ENCODE measurements at regions not wholly inside any gene's neighbourhood (a gene's known extent, or its start where the extent isn't known, plus 50 kb on each side); places are given as distances from the start of the nearest gene placed in this dataset.

DNA sequence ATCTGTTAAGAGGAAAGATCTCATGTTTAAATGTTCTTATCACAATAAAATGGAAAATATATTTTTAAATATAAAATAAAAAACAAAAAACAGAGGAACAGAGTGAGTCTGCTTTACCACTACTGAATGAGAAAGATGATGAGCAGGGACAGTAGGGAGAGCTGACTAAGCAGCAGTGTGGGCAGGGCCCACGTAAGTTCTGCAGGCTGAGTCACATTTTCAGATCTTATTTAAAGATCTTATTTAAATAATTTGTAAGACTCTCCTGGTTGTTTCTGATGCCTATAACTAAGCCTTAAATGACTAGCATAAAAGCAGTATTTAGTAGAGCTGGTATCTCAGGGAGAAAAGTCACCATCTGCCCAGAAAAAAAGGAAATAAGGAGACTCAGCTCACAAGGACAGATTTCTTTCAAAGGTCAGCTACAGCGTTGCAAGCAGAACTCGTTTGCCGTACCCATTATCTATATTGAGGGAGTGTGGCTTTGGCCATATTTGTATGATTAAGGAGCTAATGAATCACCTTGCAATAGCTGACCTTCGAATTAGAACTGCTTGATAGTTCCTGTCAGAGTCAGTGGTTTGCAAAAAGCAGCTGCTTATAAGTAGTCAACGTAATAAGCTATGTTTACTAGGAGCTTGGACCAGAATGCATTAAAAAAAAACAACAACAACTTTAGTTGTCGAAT, 322.1 kb upstream of the CHAC2 start:
- Mint-ChIP-seq H3K27me3 (ENCODE audit: low read depth) (no peaks in the 10 kb centered on the region), H3K4me3 (no peak overlapping the region), H3K4me1 (ENCODE audit: low read depth) (no peaks in the 10 kb centered on the region), H3K27ac (no peak overlapping the region), H3K9me3 (no peaks in the 10 kb centered on the region), H3K36me3 (ENCODE audit: insufficient read depth in 2 of 2) (no peaks in the 10 kb centered on the region)
- DNase-seq (no peak), ATAC-seq (replicated peaks in 1 of 2) (peak; percentile 46 to 83)

DNA sequence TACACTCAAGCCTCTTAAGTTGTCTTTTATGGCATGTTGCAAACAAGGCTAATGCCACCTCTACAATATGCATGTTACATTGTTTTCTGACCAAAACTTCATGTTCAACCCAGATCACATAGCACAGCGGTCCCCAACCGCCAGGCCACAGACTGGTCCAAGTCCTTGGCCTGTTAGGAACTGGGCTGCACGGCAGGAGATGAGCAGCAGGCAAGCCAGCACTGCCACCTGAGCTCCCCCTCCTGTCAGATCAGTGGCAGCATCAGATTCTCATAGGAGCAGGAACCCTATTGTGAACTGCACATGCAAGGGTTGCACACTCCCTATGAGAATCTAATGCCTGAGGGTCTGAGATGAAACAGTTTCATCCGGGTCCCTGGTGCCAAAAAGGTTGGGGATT, 324.8 kb upstream of the CHAC2 start:
- H3K9me3 Mint-ChIP-seq, result no peaks in the 10 kb centered on the region
- no peak overlapping the region for H3K4me3 Mint-ChIP-seq
- H3K4me1 Mint-ChIP-seq (ENCODE audit: low read depth), result no peaks in the 10 kb centered on the region
- DNase-seq, result no peak
- no peak for ATAC-seq (replicated peaks in 1 of 2)
- no peak overlapping the region for H3K27ac Mint-ChIP-seq
- no peaks in the 10 kb centered on the region for H3K27me3 Mint-ChIP-seq (ENCODE audit: low read depth)
- H3K36me3 Mint-ChIP-seq (ENCODE audit: insufficient read depth in 2 of 2), result no peaks in the 10 kb centered on the region

DNA sequence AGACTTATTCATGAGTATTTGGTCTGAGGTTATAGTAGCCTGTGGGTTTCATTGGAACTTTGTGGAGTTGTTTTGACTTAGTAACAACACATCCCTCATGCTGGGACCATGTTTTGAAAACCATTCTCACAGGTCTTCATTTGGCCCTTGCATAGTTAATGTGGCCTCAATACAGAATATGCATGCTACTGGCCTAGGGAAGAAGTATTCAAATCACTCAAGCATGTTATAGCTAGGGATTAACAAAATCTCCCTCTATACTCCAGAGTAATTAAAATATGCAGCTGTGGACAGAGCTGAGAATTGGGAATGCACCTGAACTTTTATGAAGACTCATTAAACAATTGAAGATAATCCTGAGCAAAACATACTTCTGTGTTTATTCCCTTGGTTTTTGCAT, 325.5 kb upstream of the CHAC2 start:
- Mint-ChIP-seq H3K27me3 (ENCODE audit: low read depth) (no peaks in the 10 kb centered on the region), H3K36me3 (ENCODE audit: insufficient read depth in 2 of 2) (no peaks in the 10 kb centered on the region), H3K27ac (no peak overlapping the region), H3K4me1 (ENCODE audit: low read depth) (no peaks in the 10 kb centered on the region), H3K9me3 (no peaks in the 10 kb centered on the region), H3K4me3 (no peak overlapping the region)
- ATAC-seq (replicated peaks in 1 of 2) (no peak), DNase-seq (no peak)

DNA sequence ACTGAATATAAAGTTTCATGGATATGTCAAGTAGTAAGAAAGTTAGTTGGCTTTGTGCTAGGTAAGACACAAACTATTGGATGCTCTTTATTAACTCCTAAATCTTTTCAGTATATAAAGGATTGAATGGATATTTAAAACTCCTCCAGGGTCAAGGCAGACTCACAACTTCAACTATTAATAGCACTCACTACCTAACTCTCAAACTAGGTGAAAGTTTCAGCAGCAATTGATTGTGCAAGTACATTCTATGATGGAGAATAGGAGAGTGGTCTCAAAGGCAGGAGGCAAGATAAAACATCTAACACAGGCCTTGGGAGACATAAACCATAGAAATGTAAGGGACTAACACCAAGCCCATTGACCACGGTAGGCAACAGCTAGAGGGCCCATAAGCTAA, 328.9 kb upstream of the CHAC2 start:
- H3K4me1 Mint-ChIP-seq (ENCODE audit: low read depth), result no peaks in the 10 kb centered on the region
- ATAC-seq (replicated peaks in 1 of 2) (no peak), DNase-seq (no peak)
- no peak overlapping the region for H3K27ac Mint-ChIP-seq
- no peak overlapping the region for H3K4me3 Mint-ChIP-seq
- H3K27me3 Mint-ChIP-seq (ENCODE audit: low read depth), result peaks cover 8% of the 10 kb centered on the region
- H3K9me3 Mint-ChIP-seq, result no peaks in the 10 kb centered on the region
- no peaks in the 10 kb centered on the region for H3K36me3 Mint-ChIP-seq (ENCODE audit: insufficient read depth in 2 of 2)

DNA sequence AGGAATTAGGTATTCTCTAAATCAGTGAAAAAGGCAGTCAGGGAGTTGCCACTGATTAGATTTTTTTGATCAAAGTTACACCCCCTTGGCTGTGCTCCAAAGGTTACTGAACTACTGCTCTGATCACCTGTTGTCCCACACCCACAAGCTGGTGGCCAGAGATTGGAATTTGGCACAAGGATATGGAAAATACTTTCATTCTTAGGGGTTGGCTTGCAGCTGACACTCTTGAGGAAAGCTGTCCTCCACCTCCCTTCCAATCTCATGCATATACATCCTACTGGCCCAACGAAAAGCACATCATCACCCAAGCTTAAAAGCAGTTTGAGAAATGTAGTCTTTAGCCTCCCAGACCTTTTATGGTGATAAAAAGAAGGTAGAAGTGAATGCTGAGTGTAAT, 329.5 kb upstream of the CHAC2 start:
- no peak overlapping the region for H3K4me3 Mint-ChIP-seq
- H3K27me3 Mint-ChIP-seq (ENCODE audit: low read depth), result peaks cover 8% of the 10 kb centered on the region
- no peaks in the 10 kb centered on the region for H3K36me3 Mint-ChIP-seq (ENCODE audit: insufficient read depth in 2 of 2)
- no peak for DNase-seq
- H3K9me3 Mint-ChIP-seq, result no peaks in the 10 kb centered on the region
- ATAC-seq (replicated peaks in 1 of 2), result no peak
- no peaks in the 10 kb centered on the region for H3K4me1 Mint-ChIP-seq (ENCODE audit: low read depth)
- no peak overlapping the region for H3K27ac Mint-ChIP-seq

DNA sequence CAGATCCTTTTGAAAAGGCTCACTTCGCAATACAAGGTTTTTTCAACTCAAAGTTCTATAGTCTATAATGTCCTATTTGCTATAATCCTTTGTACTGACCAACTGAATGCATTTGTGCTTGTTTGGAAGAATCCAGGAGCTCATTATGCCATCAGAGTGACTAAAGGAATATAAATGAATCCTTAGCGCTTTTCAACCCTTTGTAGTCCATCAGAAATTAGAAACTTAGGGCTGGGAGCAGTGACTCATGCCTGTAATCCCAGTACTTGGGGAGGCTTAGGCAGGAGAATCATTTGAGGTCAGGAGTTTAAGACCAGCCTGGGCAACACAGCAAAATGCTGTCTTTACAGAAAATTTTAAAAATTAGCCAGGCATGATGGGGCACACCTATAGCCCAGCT, 330.2 kb upstream of the CHAC2 start:
- H3K9me3 Mint-ChIP-seq, result no peaks in the 10 kb centered on the region
- DNase-seq, result no peak
- no peak for ATAC-seq (replicated peaks in 1 of 2)
- no peaks in the 10 kb centered on the region for H3K4me1 Mint-ChIP-seq (ENCODE audit: low read depth)
- H3K4me3 Mint-ChIP-seq, result no peak overlapping the region
- H3K27ac Mint-ChIP-seq, result no peak overlapping the region
- no peaks in the 10 kb centered on the region for H3K36me3 Mint-ChIP-seq (ENCODE audit: insufficient read depth in 2 of 2)
- H3K27me3 Mint-ChIP-seq (ENCODE audit: low read depth), result peaks cover 8% of the 10 kb centered on the region

DNA sequence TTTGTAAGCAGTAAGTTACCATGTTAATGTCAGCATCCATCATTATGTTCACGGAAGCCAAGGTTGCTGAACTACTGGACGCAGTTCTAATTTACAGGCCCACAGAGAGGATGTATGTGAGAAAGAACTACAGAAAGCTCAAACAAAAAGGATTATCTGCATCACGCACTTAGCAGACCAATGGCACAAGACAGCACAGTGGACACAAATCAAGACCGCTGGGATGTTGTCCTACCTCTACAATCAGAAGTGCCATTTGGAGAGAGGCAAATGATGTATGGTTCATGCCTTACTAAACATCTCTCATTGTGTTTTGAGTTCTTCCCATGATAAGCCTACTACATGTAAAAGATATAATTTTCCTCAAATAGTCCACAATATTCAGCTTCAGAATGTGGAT, 330.7 kb upstream of the CHAC2 start:
- peaks cover 8% of the 10 kb centered on the region for H3K27me3 Mint-ChIP-seq (ENCODE audit: low read depth)
- no peak overlapping the region for H3K27ac Mint-ChIP-seq
- no peaks in the 10 kb centered on the region for H3K9me3 Mint-ChIP-seq
- H3K36me3 Mint-ChIP-seq (ENCODE audit: insufficient read depth in 2 of 2), result no peaks in the 10 kb centered on the region
- no peaks in the 10 kb centered on the region for H3K4me1 Mint-ChIP-seq (ENCODE audit: low read depth)
- H3K4me3 Mint-ChIP-seq, result no peak overlapping the region
- no peak for ATAC-seq (replicated peaks in 1 of 2)
- no peak for DNase-seq

DNA sequence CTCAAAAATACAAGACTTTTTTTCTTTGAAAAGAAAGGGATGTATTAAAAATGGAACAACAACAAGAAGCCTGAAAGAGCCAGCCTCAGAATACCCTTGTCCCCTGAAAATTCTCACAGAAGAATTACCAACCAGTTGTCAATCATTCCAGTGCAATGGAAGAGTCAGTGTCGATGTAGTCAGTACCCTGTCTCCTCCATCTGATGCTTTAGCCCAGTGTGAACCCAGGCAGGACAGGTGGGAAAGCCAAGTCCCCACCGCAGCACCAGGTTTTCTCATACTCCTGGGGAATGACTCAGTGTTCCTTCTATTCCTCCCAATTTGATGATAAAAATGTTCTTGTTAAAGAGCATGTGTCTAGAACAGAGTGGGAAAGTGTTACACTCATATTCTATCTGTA, 332.0 kb upstream of the CHAC2 start:
- no peaks in the 10 kb centered on the region for H3K9me3 Mint-ChIP-seq
- no peak overlapping the region for H3K4me3 Mint-ChIP-seq
- H3K27me3 Mint-ChIP-seq (ENCODE audit: low read depth), result peaks cover 8% of the 10 kb centered on the region
- H3K36me3 Mint-ChIP-seq (ENCODE audit: insufficient read depth in 2 of 2), result no peaks in the 10 kb centered on the region
- ATAC-seq (replicated peaks in 1 of 2), result no peak
- DNase-seq, result no peak
- no peak overlapping the region for H3K27ac Mint-ChIP-seq
- no peaks in the 10 kb centered on the region for H3K4me1 Mint-ChIP-seq (ENCODE audit: low read depth)

DNA sequence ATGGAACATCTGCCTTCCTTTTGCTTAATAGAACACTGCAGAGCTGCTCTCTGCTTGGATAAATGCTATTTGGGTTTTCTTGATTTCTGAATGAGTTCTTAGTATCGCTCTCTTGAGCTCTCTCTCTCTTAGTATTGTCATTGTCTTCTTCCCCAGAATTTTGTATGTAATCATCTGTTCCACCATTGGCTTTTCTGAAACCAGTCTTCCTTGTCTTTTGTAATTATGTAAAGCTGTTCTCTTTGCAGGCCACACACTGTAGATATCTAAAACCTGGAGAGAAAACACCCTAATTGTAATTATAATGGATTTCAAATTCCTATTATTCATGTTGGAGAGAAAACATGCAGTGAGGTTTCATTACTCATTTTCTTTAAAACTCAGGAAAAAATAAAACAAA, 333.1 kb upstream of the CHAC2 start:
- Mint-ChIP-seq H3K9me3 (no peaks in the 10 kb centered on the region), H3K4me3 (no peak overlapping the region), H3K36me3 (ENCODE audit: insufficient read depth in 2 of 2) (no peaks in the 10 kb centered on the region), H3K27ac (no peak overlapping the region), H3K27me3 (ENCODE audit: low read depth) (peaks cover 8% of the 10 kb centered on the region), H3K4me1 (ENCODE audit: low read depth) (no peaks in the 10 kb centered on the region)
- no peak for DNase-seq
- ATAC-seq (replicated peaks in 1 of 2), result no peak

DNA sequence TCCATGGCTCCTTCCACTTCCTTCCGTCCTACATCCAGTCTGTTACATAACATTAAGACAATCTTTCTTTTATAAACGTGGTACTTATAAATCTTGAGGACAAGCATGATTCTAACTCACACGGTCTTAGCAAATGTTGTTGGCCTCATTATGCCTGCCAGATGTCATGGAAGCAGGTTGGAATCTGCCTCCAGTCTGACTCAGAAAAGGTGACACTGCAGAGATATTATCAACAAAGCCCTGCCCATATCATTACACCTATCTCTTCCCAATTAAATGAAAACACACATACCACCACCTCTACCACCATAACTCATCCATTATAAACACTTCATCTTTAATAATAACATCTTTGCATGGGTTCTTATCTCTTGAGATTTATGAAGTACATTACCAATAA, 334.7 kb upstream of the CHAC2 start:
- ATAC-seq (replicated peaks in 1 of 2) (no peak), DNase-seq (no peak)
- no peaks in the 10 kb centered on the region for H3K36me3 Mint-ChIP-seq (ENCODE audit: insufficient read depth in 2 of 2)
- no peak overlapping the region for H3K4me3 Mint-ChIP-seq
- no peaks in the 10 kb centered on the region for H3K4me1 Mint-ChIP-seq (ENCODE audit: low read depth)
- no peaks in the 10 kb centered on the region for H3K9me3 Mint-ChIP-seq
- H3K27ac Mint-ChIP-seq, result no peak overlapping the region
- peaks cover 8% of the 10 kb centered on the region for H3K27me3 Mint-ChIP-seq (ENCODE audit: low read depth)

DNA sequence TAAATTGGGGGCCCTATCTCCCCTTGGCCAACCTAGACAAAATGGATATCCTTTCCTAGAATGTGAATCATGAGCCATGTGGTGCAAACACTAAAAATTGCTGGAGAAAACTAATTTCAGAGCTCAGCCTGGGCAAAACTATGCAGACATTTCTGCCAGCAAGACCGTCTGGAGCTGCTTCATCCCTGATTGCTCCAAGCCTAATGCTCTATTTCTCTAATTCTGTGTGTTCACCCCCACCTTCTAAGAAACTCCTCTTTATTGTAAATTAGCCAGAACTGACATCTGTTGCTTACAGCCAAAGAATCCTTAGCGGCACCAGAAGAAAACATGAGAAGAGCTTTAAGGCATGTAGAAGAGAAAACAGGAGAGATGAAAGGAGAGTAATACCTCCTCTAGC, 337.7 kb upstream of the CHAC2 start:
- Mint-ChIP-seq H3K4me3 (no peak overlapping the region), H3K36me3 (ENCODE audit: insufficient read depth in 2 of 2) (no peaks in the 10 kb centered on the region), H3K27ac (no peak overlapping the region), H3K9me3 (peaks cover 0 to 3% of the 10 kb centered on the region in 2 donors), H3K27me3 (ENCODE audit: low read depth) (no peaks in the 10 kb centered on the region), H3K4me1 (ENCODE audit: low read depth) (no peaks in the 10 kb centered on the region)
- ATAC-seq (replicated peaks in 1 of 2) (no peak), DNase-seq (no peak)

DNA sequence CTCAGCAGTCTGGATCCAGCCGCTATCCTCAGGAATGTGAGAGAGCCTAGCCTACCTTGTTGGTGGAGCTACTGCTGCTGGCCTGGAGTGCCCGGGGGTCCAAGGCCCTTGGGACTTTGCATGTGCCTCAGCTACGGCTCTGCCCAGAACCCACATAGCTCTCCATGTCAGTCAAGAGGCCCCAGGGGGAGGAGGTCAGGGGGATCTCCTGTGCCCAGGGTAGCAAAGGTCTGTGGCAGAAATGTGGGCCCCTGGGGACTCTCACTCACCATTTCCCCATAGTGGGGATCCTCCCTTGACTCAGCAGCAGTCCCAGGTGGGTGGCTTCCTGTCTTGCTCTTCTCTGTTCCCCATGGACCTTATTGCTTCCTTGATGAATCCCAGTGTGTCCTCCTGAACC, 342.7 kb upstream of the CHAC2 start:
- H3K27ac Mint-ChIP-seq, result peak overlapping the region; percentile 13
- ATAC-seq (replicated peaks in 1 of 2) (no peak), DNase-seq (no peak)
- H3K4me1 Mint-ChIP-seq (ENCODE audit: low read depth), result no peaks in the 10 kb centered on the region
- H3K4me3 Mint-ChIP-seq, result no peak overlapping the region
- H3K36me3 Mint-ChIP-seq (ENCODE audit: insufficient read depth in 2 of 2), result no peaks in the 10 kb centered on the region
- H3K9me3 Mint-ChIP-seq, result peaks cover 0 to 3% of the 10 kb centered on the region in 2 donors
- H3K27me3 Mint-ChIP-seq (ENCODE audit: low read depth), result no peaks in the 10 kb centered on the region

DNA sequence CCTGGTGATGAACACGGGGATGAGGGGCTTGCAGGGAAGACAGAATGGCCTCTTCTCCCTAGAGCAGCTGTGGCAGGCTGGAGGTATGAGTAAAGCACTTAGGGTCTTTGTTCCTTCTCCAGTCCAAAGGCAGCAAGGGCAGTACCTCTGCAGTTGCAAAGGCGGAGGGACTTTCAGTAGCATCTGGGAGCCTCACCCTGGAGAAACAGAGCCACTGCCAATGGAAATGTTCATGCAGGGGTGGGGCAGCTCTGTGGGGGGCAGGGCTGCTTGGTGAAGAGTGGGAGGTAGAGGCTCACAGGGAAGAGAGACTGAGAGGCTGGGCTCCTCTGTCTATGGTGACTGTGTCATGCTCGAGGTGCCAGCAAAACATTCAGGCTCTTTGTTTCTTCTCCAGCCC, 344.1 kb upstream of the CHAC2 start:
- H3K27me3 Mint-ChIP-seq (ENCODE audit: low read depth), result no peaks in the 10 kb centered on the region
- H3K9me3 Mint-ChIP-seq, result peaks cover 0 to 4% of the 10 kb centered on the region in 2 donors
- H3K4me1 Mint-ChIP-seq (ENCODE audit: low read depth), result no peaks in the 10 kb centered on the region
- no peak for ATAC-seq (replicated peaks in 1 of 2)
- H3K27ac Mint-ChIP-seq, result no peak overlapping the region
- no peak overlapping the region for H3K4me3 Mint-ChIP-seq
- H3K36me3 Mint-ChIP-seq (ENCODE audit: insufficient read depth in 2 of 2), result no peaks in the 10 kb centered on the region
- DNase-seq, result no peak

DNA sequence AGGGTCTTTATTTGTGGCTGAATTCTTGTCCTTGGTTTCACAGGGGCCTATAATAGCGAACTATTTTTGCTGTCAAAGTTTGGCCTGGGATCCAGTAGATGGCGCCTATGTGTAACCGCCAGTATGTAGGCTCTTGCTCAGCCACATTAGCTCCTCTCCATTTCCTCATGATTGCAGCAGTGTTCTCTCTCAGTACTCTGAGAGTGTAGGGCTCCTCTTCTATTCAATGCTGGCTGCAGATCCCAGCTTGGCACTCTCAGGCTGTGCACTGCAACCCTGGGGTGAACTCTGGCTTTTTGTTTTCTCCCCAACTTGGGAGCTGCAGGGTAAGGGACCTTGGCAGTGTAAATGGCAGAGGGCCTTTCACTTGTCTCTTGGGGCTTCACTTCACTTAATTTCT, 344.6 kb upstream of the CHAC2 start:
- ATAC-seq (replicated peaks in 1 of 2) (peak; percentile 43 to 47), DNase-seq (peak; percentile 6 to 12)
- H3K9me3 Mint-ChIP-seq, result peaks cover 0 to 4% of the 10 kb centered on the region in 2 donors
- H3K4me3 Mint-ChIP-seq, result no peak overlapping the region
- H3K36me3 Mint-ChIP-seq (ENCODE audit: insufficient read depth in 2 of 2), result no peaks in the 10 kb centered on the region
- H3K4me1 Mint-ChIP-seq (ENCODE audit: low read depth), result no peaks in the 10 kb centered on the region
- no peaks in the 10 kb centered on the region for H3K27me3 Mint-ChIP-seq (ENCODE audit: low read depth)
- no peak overlapping the region for H3K27ac Mint-ChIP-seq

All from activated T-cell treated with anti-CD3 and anti-CD28 coated beads, Interleukin-2, amount 50 U/mL, for 72 hours (primary cell).